Activated naive CD8-positive, alpha-beta T cell (primary cell): ENCODE measurements at regions not wholly inside any gene's neighbourhood (a gene's known extent, or its start where the extent isn't known, plus 50 kb on each side); places are given as distances from the start of the nearest gene placed in this dataset.

Experiments
- H3K27ac Mint-ChIP-seq: one replicate; pipeline ENCODE4 v1.8.0; 2021; ENCODE audit warnings: mixed read lengths
- H3K27me3 Mint-ChIP-seq: one replicate; pipeline ENCODE4 v1.8.0; 2021; ENCODE audit warnings: mixed read lengths
- H3K36me3 Mint-ChIP-seq: one replicate; pipeline ENCODE4 v1.8.0; 2021; ENCODE audit warnings: mixed read lengths
- H3K4me1 Mint-ChIP-seq: one replicate; pipeline ENCODE4 v1.8.0; 2021; ENCODE audit warnings: low read depth, mixed read lengths
- H3K4me3 Mint-ChIP-seq: one replicate; pipeline ENCODE4 v1.8.0; 2021; ENCODE audit warnings: mild to moderate bottlenecking, mixed read lengths
- H3K9me3 Mint-ChIP-seq: one replicate; pipeline ENCODE4 v1.8.0; 2021; ENCODE audit warnings: low read depth, mixed read lengths

DNA sequence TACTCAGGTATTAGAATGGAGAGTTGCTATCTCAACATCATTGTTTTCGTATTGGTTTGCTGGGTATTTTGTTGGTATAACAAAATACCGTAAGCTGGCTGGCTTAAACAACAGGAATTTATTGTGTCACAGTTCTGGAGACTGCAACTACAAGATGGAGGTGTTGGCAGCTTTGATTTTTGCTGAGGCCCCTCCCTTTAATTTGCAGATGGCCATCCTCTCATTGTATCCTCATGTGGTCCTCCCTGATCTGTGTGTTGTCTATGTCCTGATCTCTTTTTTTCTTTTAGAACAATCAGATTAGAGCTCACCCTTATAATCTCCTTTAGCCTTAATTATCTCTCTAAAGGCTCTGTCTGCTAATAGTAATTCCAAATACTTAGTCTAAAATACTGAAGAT is 299.8 kb upstream of the GOLIM4 start:
- peaks cover 3% of the 10 kb centered on the region for H3K9me3 Mint-ChIP-seq
- no peak overlapping the region for H3K27ac Mint-ChIP-seq
- H3K4me3 Mint-ChIP-seq: no peak overlapping the region
- H3K4me1 Mint-ChIP-seq: no peaks in the 10 kb centered on the region
- no peaks in the 10 kb centered on the region for H3K27me3 Mint-ChIP-seq
- no peaks in the 10 kb centered on the region for H3K36me3 Mint-ChIP-seq

DNA sequence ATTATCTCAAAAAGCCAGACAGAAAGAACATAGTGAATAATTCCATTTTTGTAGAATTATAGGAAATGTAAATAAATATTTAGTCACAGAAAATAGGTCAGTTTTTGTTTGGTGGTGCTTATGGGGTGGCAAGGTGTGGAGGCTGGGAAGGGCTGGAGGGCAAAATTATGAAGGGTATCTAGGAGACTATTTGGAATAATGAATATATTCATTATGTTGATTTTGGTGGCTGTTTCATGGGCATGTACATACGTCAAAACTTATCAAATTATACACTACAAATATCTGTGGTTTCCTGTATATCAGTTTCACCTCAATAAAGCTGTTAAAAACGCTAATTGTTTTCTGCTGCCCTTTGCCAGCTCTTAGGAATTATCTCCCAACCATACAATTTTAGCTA is 298.7 kb upstream of the GOLIM4 start:
- Mint-ChIP-seq H3K4me1 (no peaks in the 10 kb centered on the region), H3K36me3 (no peaks in the 10 kb centered on the region), H3K4me3 (no peak overlapping the region), H3K27ac (no peak overlapping the region), H3K27me3 (no peaks in the 10 kb centered on the region), H3K9me3 (peaks cover 3% of the 10 kb centered on the region)

GRCh38 chr3:168386301-168386700 is 290.6 kb upstream of the GOLIM4 start:
- H3K4me3 Mint-ChIP-seq: no peak overlapping the region
- no peaks in the 10 kb centered on the region for H3K36me3 Mint-ChIP-seq
- no peaks in the 10 kb centered on the region for H3K4me1 Mint-ChIP-seq
- no peak overlapping the region for H3K27ac Mint-ChIP-seq
- peaks cover 17% of the 10 kb centered on the region for H3K9me3 Mint-ChIP-seq
- no peaks in the 10 kb centered on the region for H3K27me3 Mint-ChIP-seq

DNA sequence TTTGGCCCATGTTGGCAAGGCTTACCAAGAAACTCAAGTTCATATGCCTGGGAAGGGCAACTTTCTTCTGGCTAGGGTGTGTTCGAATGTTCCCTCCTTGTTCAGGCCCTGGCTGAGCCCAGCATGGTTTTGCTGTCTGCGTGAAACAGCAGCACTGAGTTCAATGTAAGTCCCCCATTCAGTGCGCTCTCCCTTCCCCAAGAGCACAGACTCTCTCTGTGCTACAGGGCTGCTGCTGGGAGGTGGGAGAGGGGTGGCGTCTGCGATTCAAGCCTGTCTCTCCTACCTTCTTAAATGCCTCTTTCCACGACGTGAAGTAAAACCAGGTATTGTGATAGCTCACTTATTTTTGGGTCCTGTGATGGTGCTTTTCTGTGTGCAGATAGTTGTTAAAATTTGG is 289.3 kb upstream of the GOLIM4 start:
- Mint-ChIP-seq H3K36me3 (no peaks in the 10 kb centered on the region), H3K4me3 (no peak overlapping the region), H3K27me3 (no peaks in the 10 kb centered on the region), H3K9me3 (peaks cover 17% of the 10 kb centered on the region), H3K4me1 (no peaks in the 10 kb centered on the region), H3K27ac (no peak overlapping the region)

DNA sequence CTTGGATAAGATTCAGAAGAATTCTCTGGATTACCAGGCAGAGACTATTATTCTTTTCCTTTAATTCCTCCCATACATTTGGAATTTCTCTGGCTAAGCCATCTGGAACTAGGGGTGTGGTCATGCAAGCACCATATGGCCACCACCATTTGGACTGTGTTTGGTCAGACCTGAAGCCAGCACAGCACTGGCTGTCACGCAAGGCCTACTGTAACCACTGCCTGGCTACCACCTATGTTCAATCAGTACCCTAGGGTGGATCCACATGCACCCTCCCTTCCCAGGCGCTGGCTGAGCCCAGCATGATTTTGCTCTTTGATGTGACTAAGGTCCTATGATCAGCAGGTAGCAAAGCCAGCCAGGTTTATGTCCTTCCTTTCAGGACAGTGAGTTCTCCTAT is 287.8 kb upstream of the GOLIM4 start:
- H3K4me3 Mint-ChIP-seq: no peak overlapping the region
- no peaks in the 10 kb centered on the region for H3K27me3 Mint-ChIP-seq

GRCh38 chr3:168371846-168372245 is 276.1 kb upstream of the GOLIM4 start:
- no peaks in the 10 kb centered on the region for H3K4me1 Mint-ChIP-seq
- H3K27me3 Mint-ChIP-seq: no peaks in the 10 kb centered on the region
- H3K36me3 Mint-ChIP-seq: no peaks in the 10 kb centered on the region
- H3K9me3 Mint-ChIP-seq: no peaks in the 10 kb centered on the region
- H3K27ac Mint-ChIP-seq: no peak overlapping the region
- no peak overlapping the region for H3K4me3 Mint-ChIP-seq

More for the DNA sequence above, 287.8 kb upstream of the GOLIM4 start:
- H3K36me3 Mint-ChIP-seq: no peaks in the 10 kb centered on the region
- peaks cover 21% of the 10 kb centered on the region for H3K9me3 Mint-ChIP-seq
- no peaks in the 10 kb centered on the region for H3K4me1 Mint-ChIP-seq
- H3K27ac Mint-ChIP-seq: no peak overlapping the region

- Mint-ChIP-seq H3K27ac (no peak overlapping the region), H3K36me3 (no peaks in the 10 kb centered on the region), H3K4me3 (no peak overlapping the region), H3K4me1 (no peaks in the 10 kb centered on the region), H3K9me3 (peaks cover 3% of the 10 kb centered on the region), H3K27me3 (no peaks in the 10 kb centered on the region)
Observed at GRCh38 chr3:168364967-168365366, 269.2 kb upstream of the GOLIM4 start.

DNA sequence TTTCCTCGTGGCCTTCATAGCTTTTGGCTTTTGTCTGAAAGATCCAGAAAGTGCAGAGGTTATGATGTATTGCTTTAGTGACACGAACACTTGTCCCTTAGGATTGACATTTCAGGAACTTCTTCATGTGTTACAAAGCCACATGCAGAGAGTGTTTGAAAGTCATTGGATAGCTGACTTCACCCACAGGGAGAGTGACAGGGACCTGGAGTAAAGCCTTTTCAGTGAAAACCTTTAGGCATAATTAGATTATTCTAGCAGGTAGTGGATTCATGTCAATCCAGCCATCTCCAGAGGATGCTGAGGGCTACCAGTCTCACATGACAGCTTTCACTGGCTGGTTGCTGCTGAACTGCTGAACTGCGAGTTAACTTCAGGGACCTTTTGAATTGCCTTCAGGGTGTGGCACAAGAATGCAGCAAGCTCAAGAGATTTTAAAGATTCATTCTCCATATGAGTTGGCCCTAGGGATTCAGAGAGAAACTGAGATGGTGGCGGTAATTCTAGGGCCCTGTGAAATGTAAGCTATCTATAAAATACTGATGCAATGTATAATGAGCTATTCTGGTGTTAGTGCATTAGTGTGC is 267.0 kb upstream of the GOLIM4 start:
- no peaks in the 10 kb centered on the region for H3K27me3 Mint-ChIP-seq
- H3K4me3 Mint-ChIP-seq: no peak overlapping the region
- no peaks in the 10 kb centered on the region for H3K36me3 Mint-ChIP-seq
- H3K9me3 Mint-ChIP-seq: peaks cover 3% of the 10 kb centered on the region
- no peak overlapping the region for H3K27ac Mint-ChIP-seq
- H3K4me1 Mint-ChIP-seq: no peaks in the 10 kb centered on the region

- no peaks in the 10 kb centered on the region for H3K36me3 Mint-ChIP-seq
- no peak overlapping the region for H3K27ac Mint-ChIP-seq
- no peaks in the 10 kb centered on the region for H3K4me1 Mint-ChIP-seq
- no peak overlapping the region for H3K4me3 Mint-ChIP-seq
- no peaks in the 10 kb centered on the region for H3K27me3 Mint-ChIP-seq
- H3K9me3 Mint-ChIP-seq: peaks cover 3% of the 10 kb centered on the region
Observed at GRCh38 chr3:168362156-168362555, 266.4 kb upstream of the GOLIM4 start.

- Mint-ChIP-seq H3K4me1 (no peaks in the 10 kb centered on the region), H3K36me3 (no peaks in the 10 kb centered on the region), H3K27me3 (no peaks in the 10 kb centered on the region), H3K9me3 (peaks cover 3% of the 10 kb centered on the region), H3K27ac (no peak overlapping the region), H3K4me3 (no peak overlapping the region)
Observed at GRCh38 chr3:168360993-168361392, 265.3 kb upstream of the GOLIM4 start.

GRCh38 chr3:168342946-168343850 is 247.5 kb upstream of the GOLIM4 start:
- no peaks in the 10 kb centered on the region for H3K4me1 Mint-ChIP-seq
- no peak overlapping the region for H3K4me3 Mint-ChIP-seq
- no peaks in the 10 kb centered on the region for H3K9me3 Mint-ChIP-seq
- no peak overlapping the region for H3K27ac Mint-ChIP-seq
- H3K36me3 Mint-ChIP-seq: no peaks in the 10 kb centered on the region
- H3K27me3 Mint-ChIP-seq: no peaks in the 10 kb centered on the region

- Mint-ChIP-seq H3K27me3 (no peaks in the 10 kb centered on the region), H3K9me3 (peaks cover 5% of the 10 kb centered on the region), H3K36me3 (no peaks in the 10 kb centered on the region), H3K4me3 (no peak overlapping the region), H3K4me1 (no peaks in the 10 kb centered on the region), H3K27ac (no peak overlapping the region)
Observed at GRCh38 chr3:168341956-168342936, 246.5 kb upstream of the GOLIM4 start.

GRCh38 chr3:168341192-168341815 is 245.6 kb upstream of the GOLIM4 start:
- Mint-ChIP-seq H3K36me3 (no peaks in the 10 kb centered on the region), H3K4me1 (no peaks in the 10 kb centered on the region), H3K9me3 (peaks cover 5% of the 10 kb centered on the region), H3K4me3 (no peak overlapping the region), H3K27ac (no peak overlapping the region), H3K27me3 (no peaks in the 10 kb centered on the region)

DNA sequence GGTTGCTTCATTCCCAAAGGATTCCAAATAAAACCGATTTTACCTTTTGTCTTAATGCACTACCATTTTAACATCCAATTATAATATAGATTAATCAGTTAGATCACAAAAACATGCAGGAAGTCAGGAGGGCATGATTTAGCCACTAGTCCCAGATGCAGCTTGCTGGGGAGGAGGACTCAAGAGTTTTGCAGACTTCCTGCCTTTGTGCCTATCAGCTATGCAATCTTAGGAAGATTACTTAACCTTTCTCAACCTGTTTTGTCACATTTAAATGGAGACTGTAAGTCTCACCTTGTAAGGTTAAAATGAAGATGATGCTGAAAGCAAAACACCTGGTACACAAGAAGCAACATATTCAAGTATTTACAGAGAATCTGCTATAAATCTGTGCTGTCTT is 242.4 kb upstream of the GOLIM4 start:
- Mint-ChIP-seq H3K27me3 (no peaks in the 10 kb centered on the region), H3K27ac (no peak overlapping the region), H3K9me3 (peaks cover 5% of the 10 kb centered on the region), H3K4me3 (no peak overlapping the region), H3K36me3 (no peaks in the 10 kb centered on the region), H3K4me1 (no peaks in the 10 kb centered on the region)
